ENCODE measurements at regions not wholly inside any gene's neighbourhood (a gene's known extent, or its start where the extent isn't known, plus 50 kb on each side); places are given as distances from the start of the nearest gene placed in this dataset.
A peak's percentile ranks its signal among the peaks of the same experiment; 100 is the strongest.

DNA sequence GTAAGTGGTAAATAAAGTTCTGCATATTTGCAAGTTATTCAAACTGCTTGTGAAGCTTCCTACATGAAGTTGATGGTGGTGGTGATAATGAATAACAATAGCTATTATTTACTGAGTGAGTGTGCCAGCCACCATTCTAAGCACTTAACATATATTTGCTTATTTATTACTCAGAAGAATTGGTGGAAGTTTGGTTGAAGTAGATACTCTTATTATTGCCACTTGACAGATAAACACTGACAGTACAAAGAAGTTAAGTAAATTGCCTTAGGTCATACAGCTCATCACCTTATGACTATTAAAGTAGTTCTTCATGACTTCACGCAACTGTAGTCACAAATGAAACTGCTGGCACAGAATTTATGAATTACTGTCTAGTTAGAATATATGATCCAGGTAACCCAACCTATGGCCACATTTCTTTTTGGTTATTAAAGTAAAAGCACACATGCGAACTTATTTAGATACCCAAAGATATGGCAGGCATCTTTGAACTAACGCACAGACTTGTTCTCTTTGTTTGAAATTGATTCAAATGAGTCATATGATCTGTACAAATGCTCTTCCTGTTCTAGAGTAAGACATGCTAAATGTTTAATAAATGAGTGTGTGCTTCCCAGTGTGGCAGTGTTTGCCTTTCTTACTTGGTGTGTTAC is 99.8 kb upstream of the NR2F2 start:
- H3K9ac ChIP-seq (ENCODE audit: insufficient read depth, low read length), result no peak overlapping the region
- no peak overlapping the region for H3K27ac ChIP-seq (ENCODE audit: insufficient read depth, low read length)
- H3K27me3 ChIP-seq (ENCODE audit: control insufficient read depth, insufficient read depth, low read length), result no peaks in the 10 kb centered on the region
- H2AFZ ChIP-seq (ENCODE audit: low read length), result no peak overlapping the region
- H4K20me1 ChIP-seq (ENCODE audit: control insufficient read depth, extremely low read depth, insufficient read depth, low read length), result no peaks in the 10 kb centered on the region
- no peak for TF ChIP-seq EZH2 (IDR thresholded peaks at IDR 0.05; ENCODE audit: low read length, missing control alignments)
- TF ChIP-seq, protein P1, sequence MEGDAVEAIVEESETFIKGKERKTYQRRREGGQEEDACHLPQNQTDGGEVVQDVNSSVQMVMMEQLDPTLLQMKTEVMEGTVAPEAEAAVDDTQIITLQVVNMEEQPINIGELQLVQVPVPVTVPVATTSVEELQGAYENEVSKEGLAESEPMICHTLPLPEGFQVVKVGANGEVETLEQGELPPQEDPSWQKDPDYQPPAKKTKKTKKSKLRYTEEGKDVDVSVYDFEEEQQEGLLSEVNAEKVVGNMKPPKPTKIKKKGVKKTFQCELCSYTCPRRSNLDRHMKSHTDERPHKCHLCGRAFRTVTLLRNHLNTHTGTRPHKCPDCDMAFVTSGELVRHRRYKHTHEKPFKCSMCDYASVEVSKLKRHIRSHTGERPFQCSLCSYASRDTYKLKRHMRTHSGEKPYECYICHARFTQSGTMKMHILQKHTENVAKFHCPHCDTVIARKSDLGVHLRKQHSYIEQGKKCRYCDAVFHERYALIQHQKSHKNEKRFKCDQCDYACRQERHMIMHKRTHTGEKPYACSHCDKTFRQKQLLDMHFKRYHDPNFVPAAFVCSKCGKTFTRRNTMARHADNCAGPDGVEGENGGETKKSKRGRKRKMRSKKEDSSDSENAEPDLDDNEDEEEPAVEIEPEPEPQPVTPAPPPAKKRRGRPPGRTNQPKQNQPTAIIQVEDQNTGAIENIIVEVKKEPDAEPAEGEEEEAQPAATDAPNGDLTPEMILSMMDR (conservative IDR thresholded peaks at IDR 0.05 in 1 of 2, IDR thresholded peaks at IDR 0.05 in 1 of 2; ENCODE audit: low read depth in 1 of 2, low read length in 2 of 2), result no peak
- no peak overlapping the region for H3K4me2 ChIP-seq (ENCODE audit: extremely low read depth, insufficient read depth, low read length)
- peak; percentile 37 to 68 for DNase-seq (ENCODE audit: low read depth in 2 of 2)
- no peak overlapping the region for H3K4me3 ChIP-seq (replicated peaks in 1 of 4; ENCODE audit: control extremely low read depth in 1 of 4, insufficient read depth in 1 of 4, low read depth in 3 of 4, low read length in 4 of 4)
- no peaks in the 10 kb centered on the region for H3K36me3 ChIP-seq (ENCODE audit: control insufficient read depth, insufficient read depth, low read length)
- H3K79me2 ChIP-seq (ENCODE audit: control insufficient read depth, insufficient read depth, low read length), result no peaks in the 10 kb centered on the region
- no peaks in the 10 kb centered on the region for H3K4me1 ChIP-seq (ENCODE audit: control insufficient read depth, extremely low read depth, insufficient read depth, low read length)
- no peaks in the 10 kb centered on the region for H3K9me3 ChIP-seq (ENCODE audit: control insufficient read depth, insufficient read depth, low read depth, low read length)

DNA sequence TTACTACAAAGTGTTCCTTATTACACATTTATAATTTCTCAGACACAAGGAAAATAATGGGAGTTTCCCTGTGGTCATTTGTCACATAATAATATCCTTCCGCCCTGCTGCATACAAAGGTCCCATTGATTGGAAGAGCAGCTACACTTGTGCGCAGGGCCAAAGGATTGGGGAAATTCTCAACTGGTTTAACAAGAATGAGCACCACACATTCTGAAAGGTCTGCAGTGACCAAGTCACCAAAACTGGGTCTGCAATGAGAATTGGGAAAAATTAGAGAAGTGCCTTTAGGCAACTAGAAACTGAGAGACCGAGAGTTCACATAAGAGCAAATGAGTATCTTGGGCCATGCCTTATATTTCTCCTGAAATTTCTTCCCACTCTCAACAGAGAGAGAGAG is 98.2 kb upstream of the NR2F2 start:
- Histone ChIP-seq H3K4me3 (replicated peaks in 1 of 4; ENCODE audit: control extremely low read depth in 1 of 4, insufficient read depth in 1 of 4, low read depth in 3 of 4, low read length in 4 of 4) (no peak overlapping the region), H3K36me3 (ENCODE audit: control insufficient read depth, insufficient read depth, low read length) (no peaks in the 10 kb centered on the region), H3K79me2 (ENCODE audit: control insufficient read depth, insufficient read depth, low read length) (no peaks in the 10 kb centered on the region), H3K9me3 (ENCODE audit: control insufficient read depth, insufficient read depth, low read depth, low read length) (no peaks in the 10 kb centered on the region), H3K9ac (ENCODE audit: insufficient read depth, low read length) (no peak overlapping the region), H2AFZ (ENCODE audit: low read length) (no peak overlapping the region), H3K4me2 (ENCODE audit: extremely low read depth, insufficient read depth, low read length) (no peak overlapping the region), H4K20me1 (ENCODE audit: control insufficient read depth, extremely low read depth, insufficient read depth, low read length) (no peaks in the 10 kb centered on the region), H3K27ac (ENCODE audit: insufficient read depth, low read length) (no peak overlapping the region), H3K27me3 (ENCODE audit: control insufficient read depth, insufficient read depth, low read length) (no peaks in the 10 kb centered on the region), H3K4me1 (ENCODE audit: control insufficient read depth, extremely low read depth, insufficient read depth, low read length) (no peaks in the 10 kb centered on the region)
- TF ChIP-seq, protein P1 (conservative IDR thresholded peaks at IDR 0.05 in 1 of 2, IDR thresholded peaks at IDR 0.05 in 1 of 2; ENCODE audit: low read depth in 1 of 2, low read length in 2 of 2), result no peak
- TF ChIP-seq EZH2 (IDR thresholded peaks at IDR 0.05; ENCODE audit: low read length, missing control alignments), result no peak
- no peak for DNase-seq (ENCODE audit: low read depth in 2 of 2)

DNA sequence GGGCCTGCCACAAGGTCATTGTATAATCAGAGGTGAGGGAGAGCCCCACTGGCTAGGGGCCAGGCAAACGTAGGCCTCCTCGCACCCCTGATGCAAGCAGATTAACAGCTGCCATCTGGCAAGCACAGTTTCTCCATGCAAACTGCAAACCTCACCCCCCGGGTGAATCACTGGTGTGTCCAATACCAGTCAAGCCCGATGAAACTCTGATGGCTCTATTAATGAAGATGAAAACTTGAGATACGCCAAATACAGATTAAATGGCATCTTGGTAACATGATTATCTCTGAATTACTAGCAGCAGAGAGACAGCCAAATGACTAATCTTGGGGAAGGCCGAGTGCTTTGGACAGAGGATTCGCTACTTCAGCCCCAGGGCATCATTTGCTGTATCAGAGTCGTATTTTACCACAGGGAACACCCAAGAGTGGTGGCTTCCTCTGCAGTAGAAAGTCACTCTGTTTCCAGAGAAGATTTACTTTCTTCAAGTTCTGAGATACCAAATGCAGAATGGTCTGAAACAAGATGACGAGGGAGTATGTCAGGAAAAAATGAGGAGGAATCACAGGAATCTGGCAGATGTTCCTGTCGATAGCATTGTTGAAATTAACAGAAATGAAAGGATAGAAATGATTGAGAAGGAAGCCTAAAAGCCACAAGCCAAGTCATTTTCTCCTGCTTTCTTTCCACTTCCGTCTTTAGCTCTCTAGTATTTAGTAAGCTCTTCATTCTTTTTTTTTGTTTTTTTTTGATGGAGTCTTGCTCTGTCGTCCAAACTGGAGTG is 96.2 kb upstream of the NR2F2 start:
- no peaks in the 10 kb centered on the region for H3K9me3 ChIP-seq (ENCODE audit: control insufficient read depth, insufficient read depth, low read depth, low read length)
- H2AFZ ChIP-seq (ENCODE audit: low read length), result no peak overlapping the region
- H3K4me2 ChIP-seq (ENCODE audit: extremely low read depth, insufficient read depth, low read length), result no peak overlapping the region
- no peak overlapping the region for H3K4me3 ChIP-seq (replicated peaks in 1 of 4; ENCODE audit: control extremely low read depth in 1 of 4, insufficient read depth in 1 of 4, low read depth in 3 of 4, low read length in 4 of 4)
- TF ChIP-seq EZH2 (IDR thresholded peaks at IDR 0.05; ENCODE audit: low read length, missing control alignments), result no peak
- TF ChIP-seq, protein P1 (conservative IDR thresholded peaks at IDR 0.05 in 1 of 2, IDR thresholded peaks at IDR 0.05 in 1 of 2; ENCODE audit: low read depth in 1 of 2, low read length in 2 of 2), result no peak
- peak; percentile 49 to 61 for DNase-seq (ENCODE audit: low read depth in 2 of 2)
- H3K27ac ChIP-seq (ENCODE audit: insufficient read depth, low read length), result no peak overlapping the region
- H3K4me1 ChIP-seq (ENCODE audit: control insufficient read depth, extremely low read depth, insufficient read depth, low read length), result no peaks in the 10 kb centered on the region
- H3K36me3 ChIP-seq (ENCODE audit: control insufficient read depth, insufficient read depth, low read length), result no peaks in the 10 kb centered on the region
- H3K9ac ChIP-seq (ENCODE audit: insufficient read depth, low read length), result no peak overlapping the region
- no peaks in the 10 kb centered on the region for H4K20me1 ChIP-seq (ENCODE audit: control insufficient read depth, extremely low read depth, insufficient read depth, low read length)
- H3K27me3 ChIP-seq (ENCODE audit: control insufficient read depth, insufficient read depth, low read length), result no peaks in the 10 kb centered on the region
- H3K79me2 ChIP-seq (ENCODE audit: control insufficient read depth, insufficient read depth, low read length), result no peaks in the 10 kb centered on the region

Measured in fibroblast of lung (primary cell).